NCI-H774 (cell line): ENCODE measurements at regions not wholly inside any gene's neighbourhood (a gene's known extent, or its start where the extent isn't known, plus 50 kb on each side); places are given as distances from the start of the nearest gene placed in this dataset.
A peak's percentile ranks its signal among the peaks of the same experiment; 100 is the strongest.
"Not testable (repeated sequence)": the region's sequence is repeated elsewhere in the genome, so short reads cannot be mapped to it uniquely, and the experiment has no call there.

Experiments used
- DNase-seq: peaks from one replicate; lab custom pipeline; 2025; lab: John Stamatoyannopoulos, UW

GRCh38 chr9:68593760-68594159 lies 53.1 kb upstream of the TMEM252 start:
- DNase-seq, result not testable (repeated sequence)

- DNase-seq, result no peak
These were observed 55.2 kb upstream of the TMEM252 start for GRCh38 chr9:68595868-68596267.

- no peak for DNase-seq
These were observed 56.8 kb upstream of the TMEM252 start for GRCh38 chr9:68597362-68597997.

- DNase-seq, result no peak
These were observed 59.1 kb upstream of the TMEM252 start for GRCh38 chr9:68599826-68600225.

GRCh38 chr9:68601081-68601480 lies 60.4 kb upstream of the TMEM252 start:
- DNase-seq, result no peak

- no peak for DNase-seq
These were observed 62.7 kb upstream of the TMEM252 start for GRCh38 chr9:68603371-68603770.

- DNase-seq, result no peak
These were observed 68.1 kb upstream of the TMEM252 start for GRCh38 chr9:68608763-68609162.

GRCh38 chr9:68609901-68610415 lies 69.3 kb upstream of the TMEM252 start:
- DNase-seq, result no peak

GRCh38 chr9:68614121-68614520 lies 73.4 kb upstream of the TMEM252 start:
- no peak for DNase-seq

GRCh38 chr9:68617011-68617410 lies 76.3 kb upstream of the TMEM252 start:
- not testable (repeated sequence) for DNase-seq

GRCh38 chr9:68619072-68619471 lies 78.4 kb upstream of the TMEM252 start:
- DNase-seq, result no peak

GRCh38 chr9:68619636-68620035 lies 79.0 kb upstream of the TMEM252 start:
- DNase-seq, result no peak

GRCh38 chr9:68625559-68625958 lies 79.5 kb upstream of the PIP5K1B start:
- peak; percentile 59 for DNase-seq

- no peak for DNase-seq
These were observed 78.5 kb upstream of the PIP5K1B start for GRCh38 chr9:68626526-68626925.

- no peak for DNase-seq
These were observed 77.9 kb upstream of the PIP5K1B start for GRCh38 chr9:68627104-68627503.

- peak; percentile 56 for DNase-seq
These were observed 77.4 kb upstream of the PIP5K1B start for GRCh38 chr9:68627594-68627993.

GRCh38 chr9:68629042-68629441 lies 76.0 kb upstream of the PIP5K1B start:
- DNase-seq, result no peak

- no peak for DNase-seq
These were observed 73.2 kb upstream of the PIP5K1B start for GRCh38 chr9:68631811-68632210.

GRCh38 chr9:68637020-68637419 lies 68.0 kb upstream of the PIP5K1B start:
- DNase-seq, result peak; percentile 84

- not testable (repeated sequence) for DNase-seq
These were observed 65.8 kb upstream of the PIP5K1B start for GRCh38 chr9:68639261-68639660.

GRCh38 chr9:68640421-68641089 lies 64.5 kb upstream of the PIP5K1B start:
- DNase-seq, result no peak

GRCh38 chr9:68643901-68644809 lies 60.9 kb upstream of the PIP5K1B start:
- no peak for DNase-seq

GRCh38 chr9:68644831-68645230 lies 60.2 kb upstream of the PIP5K1B start:
- DNase-seq, result no peak
